ENCODE measurements at regions not wholly inside any gene's neighbourhood (a gene's known extent, or its start where the extent isn't known, plus 50 kb on each side); places are given as distances from the start of the nearest gene placed in this dataset.

DNA sequence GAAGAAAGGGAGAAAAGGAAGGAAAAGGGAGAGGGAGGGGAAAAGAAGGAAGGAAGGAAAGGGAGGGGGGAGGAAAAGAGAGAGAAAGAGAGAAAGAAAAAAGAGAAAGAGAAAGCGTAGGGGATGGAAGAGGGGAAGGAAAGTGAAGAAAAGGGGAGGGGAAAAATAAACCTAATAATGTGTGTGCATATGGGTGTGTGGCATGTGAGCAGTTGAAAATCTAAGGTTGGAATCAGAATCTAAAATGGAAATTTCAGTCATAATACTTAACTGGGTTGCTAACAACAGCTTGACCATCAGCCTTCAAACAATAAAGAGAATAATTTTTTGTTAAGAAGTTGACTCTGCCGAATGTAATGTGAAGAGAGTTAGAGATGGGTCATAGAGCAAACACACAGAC is 407.9 kb upstream of the SLC14A2 start:
- TF ChIP-seq OVOL3 (tag by site-specific recombination; IDR thresholded peaks at IDR 0.05) = no peak
- TF ChIP-seq, protein P1, sequence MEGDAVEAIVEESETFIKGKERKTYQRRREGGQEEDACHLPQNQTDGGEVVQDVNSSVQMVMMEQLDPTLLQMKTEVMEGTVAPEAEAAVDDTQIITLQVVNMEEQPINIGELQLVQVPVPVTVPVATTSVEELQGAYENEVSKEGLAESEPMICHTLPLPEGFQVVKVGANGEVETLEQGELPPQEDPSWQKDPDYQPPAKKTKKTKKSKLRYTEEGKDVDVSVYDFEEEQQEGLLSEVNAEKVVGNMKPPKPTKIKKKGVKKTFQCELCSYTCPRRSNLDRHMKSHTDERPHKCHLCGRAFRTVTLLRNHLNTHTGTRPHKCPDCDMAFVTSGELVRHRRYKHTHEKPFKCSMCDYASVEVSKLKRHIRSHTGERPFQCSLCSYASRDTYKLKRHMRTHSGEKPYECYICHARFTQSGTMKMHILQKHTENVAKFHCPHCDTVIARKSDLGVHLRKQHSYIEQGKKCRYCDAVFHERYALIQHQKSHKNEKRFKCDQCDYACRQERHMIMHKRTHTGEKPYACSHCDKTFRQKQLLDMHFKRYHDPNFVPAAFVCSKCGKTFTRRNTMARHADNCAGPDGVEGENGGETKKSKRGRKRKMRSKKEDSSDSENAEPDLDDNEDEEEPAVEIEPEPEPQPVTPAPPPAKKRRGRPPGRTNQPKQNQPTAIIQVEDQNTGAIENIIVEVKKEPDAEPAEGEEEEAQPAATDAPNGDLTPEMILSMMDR (tag by site-specific recombination; IDR thresholded peaks at IDR 0.05) = no peak
- TF ChIP-seq ZNF302 (tag by site-specific recombination; IDR thresholded peaks at IDR 0.05; ENCODE audit: low read depth) = no peak
- TF ChIP-seq ZNF670 (tag by site-specific recombination; IDR thresholded peaks at IDR 0.05; ENCODE audit: low read depth) = no peak
- TF ChIP-seq ZNF239 (tag by site-specific recombination; IDR thresholded peaks at IDR 0.05) = no peak
- TF ChIP-seq YY1 (tag by site-specific recombination; IDR thresholded peaks at IDR 0.05) = no peak
- no peak for TF ChIP-seq ZNF654 (tag by site-specific recombination; IDR thresholded peaks at IDR 0.05; ENCODE audit: low read depth)

All from HEK293 (cell line).